HL-60 (cell line): ENCODE measurements at regions not wholly inside any gene's neighbourhood (a gene's known extent, or its start where the extent isn't known, plus 50 kb on each side); places are given as distances from the start of the nearest gene placed in this dataset.

Experiments
- GABPA ChIP-seq: IDR thresholded peaks from 2 replicates; pipeline ENCODE4 v1.6.1; 2012; ENCODE audit warnings: low read depth
- POLR2AphosphoS5 ChIP-seq: IDR thresholded peaks from 2 replicates; pipeline ENCODE4 v1.6.1; 2012; ENCODE audit warnings: low read depth
- REST ChIP-seq: IDR thresholded peaks from 2 replicates; pipeline ENCODE4 v1.6.1; 2012; ENCODE audit warnings: low read depth; ENCODE audit not compliant: insufficient replicate concordance
- SPI1 ChIP-seq: IDR thresholded peaks from 2 replicates; pipeline ENCODE4 v1.6.1; 2012; ENCODE audit warnings: low read depth, mild to moderate bottlenecking, borderline replicate concordance
- TF ChIP-seq, protein P1 (sequence below): IDR thresholded peaks from one replicate; pipeline ENCODE4 v1.5.1; 2011; ENCODE audit warnings: low read length, control low read depth, inconsistent platforms; ENCODE audit not compliant: insufficient read depth

DNA sequence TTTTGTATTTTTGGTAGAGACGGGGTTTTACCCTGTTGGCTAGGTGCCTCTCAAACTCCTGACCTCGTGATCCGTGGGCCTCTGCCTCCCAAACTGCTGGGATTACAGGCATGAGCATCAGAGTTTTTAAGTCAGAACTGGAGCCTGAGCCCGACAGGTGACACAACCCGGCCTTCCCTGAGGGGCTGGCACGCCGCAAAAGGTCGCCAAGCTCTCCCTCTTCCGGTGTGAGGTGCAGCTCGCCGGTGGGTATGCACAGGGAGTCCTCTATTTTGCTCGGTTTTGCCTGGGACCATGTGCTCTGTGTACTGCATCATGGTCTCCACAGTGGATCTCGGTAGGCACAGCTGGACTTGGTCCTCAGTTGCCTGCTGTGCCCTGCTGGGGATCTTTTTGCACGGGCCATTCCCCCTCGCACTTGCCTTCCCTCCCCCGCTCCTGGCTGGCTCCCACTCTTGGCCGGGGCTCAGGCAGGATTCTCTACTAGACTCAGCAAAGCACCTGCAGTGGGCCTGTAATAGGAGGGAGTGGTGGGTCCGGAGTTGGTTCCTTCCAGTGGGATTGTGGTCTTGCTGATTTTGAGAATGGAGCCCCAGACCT is 101.2 kb upstream of the KLF13 start:
- TF ChIP-seq, protein P1, sequence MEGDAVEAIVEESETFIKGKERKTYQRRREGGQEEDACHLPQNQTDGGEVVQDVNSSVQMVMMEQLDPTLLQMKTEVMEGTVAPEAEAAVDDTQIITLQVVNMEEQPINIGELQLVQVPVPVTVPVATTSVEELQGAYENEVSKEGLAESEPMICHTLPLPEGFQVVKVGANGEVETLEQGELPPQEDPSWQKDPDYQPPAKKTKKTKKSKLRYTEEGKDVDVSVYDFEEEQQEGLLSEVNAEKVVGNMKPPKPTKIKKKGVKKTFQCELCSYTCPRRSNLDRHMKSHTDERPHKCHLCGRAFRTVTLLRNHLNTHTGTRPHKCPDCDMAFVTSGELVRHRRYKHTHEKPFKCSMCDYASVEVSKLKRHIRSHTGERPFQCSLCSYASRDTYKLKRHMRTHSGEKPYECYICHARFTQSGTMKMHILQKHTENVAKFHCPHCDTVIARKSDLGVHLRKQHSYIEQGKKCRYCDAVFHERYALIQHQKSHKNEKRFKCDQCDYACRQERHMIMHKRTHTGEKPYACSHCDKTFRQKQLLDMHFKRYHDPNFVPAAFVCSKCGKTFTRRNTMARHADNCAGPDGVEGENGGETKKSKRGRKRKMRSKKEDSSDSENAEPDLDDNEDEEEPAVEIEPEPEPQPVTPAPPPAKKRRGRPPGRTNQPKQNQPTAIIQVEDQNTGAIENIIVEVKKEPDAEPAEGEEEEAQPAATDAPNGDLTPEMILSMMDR = no peak
- TF ChIP-seq POLR2AphosphoS5 (no peak), REST (no peak), SPI1 (no peak), GABPA (no peak)
